Lower leg skin (tissue), 3 donors: ENCODE measurements at regions not wholly inside any gene's neighbourhood (a gene's known extent, or its start where the extent isn't known, plus 50 kb on each side); places are given as distances from the start of the nearest gene placed in this dataset.

Experiments
- CTCF ChIP-seq, 3 donors: fragments of 450-650 bp; IDR thresholded peaks; one replicate each; pipeline ENCODE4 v1.5.1; 2016; ENCODE audit warnings: antibody characterized with exemption in 3 of 3, mild to moderate bottlenecking in 3 of 3, moderate library complexity in 2 of 3
- POLR2A ChIP-seq, 2 donors: fragments of 450-650 bp; IDR thresholded peaks; one replicate each; pipeline ENCODE4 v1.6.1; 2016 to 2017; ENCODE audit warnings: antibody characterized with exemption in 2 of 2, mild to moderate bottlenecking in 1 of 2, moderate library complexity in 1 of 2

GRCh38 chr4:29948858-29949257 is 771.3 kb upstream of the PCDH7 start:
- no peak for TF ChIP-seq POLR2A (IDR thresholded peaks at IDR 0.05)
- TF ChIP-seq CTCF (IDR thresholded peaks at IDR 0.05), result no peak
